Transverse colon (tissue), 4 donors: ENCODE measurements at regions not wholly inside any gene's neighbourhood (a gene's known extent, or its start where the extent isn't known, plus 50 kb on each side); places are given as distances from the start of the nearest gene placed in this dataset.

Experiments
- DNase-seq: peaks from one replicate; pipeline ENCODE4 v3.0.0-alpha.2; 2019
- H3K27ac ChIP-seq, 4 donors: fragments of 200-600 bp; sonication (generic); 2 replicates each; pipeline ENCODE4 v1.5.1; 2016 to 2018; ENCODE audit warnings: inconsistent platforms in 4 of 4
- H3K27me3 ChIP-seq: fragments of 200-600 bp; sonication (generic); 2 replicates; pipeline ENCODE4 v1.5.1; 2017; ENCODE audit warnings: inconsistent platforms
- H3K36me3 ChIP-seq, 4 donors: fragments of 200-600 bp; sonication (generic); 2 replicates each; pipeline ENCODE4 v1.5.1; 2017 to 2019; ENCODE audit warnings: inconsistent platforms in 4 of 4
- H3K4me1 ChIP-seq, 4 donors: fragments of 200-600 bp; sonication (generic); 2 replicates each; pipeline ENCODE4 v1.5.1; 2017 to 2020; ENCODE audit warnings: inconsistent platforms in 4 of 4
- H3K4me3 ChIP-seq, 4 donors: fragments of 200-600 bp; sonication (generic); 1 replicate in 1 of 4; 2 replicates in 3 of 4; pipeline versions ENCODE4 v1.5.1 to v1.6.1; 2017 to 2019; ENCODE audit warnings: inconsistent platforms in 4 of 4
- H3K9me3 ChIP-seq, 2 donors: fragments of 200-600 bp; sonication (generic); 2 replicates each; pipeline ENCODE4 v1.5.1; 2017 to 2019; ENCODE audit warnings: inconsistent platforms in 2 of 2
- EP300 ChIP-seq: sonication (generic); formaldehyde crosslinking; IDR thresholded peaks from one replicate; pipeline ENCODE4 v1.6.1; 2017; ENCODE audit warnings: antibody characterized with exemption, low read depth
- POLR2A ChIP-seq: fragments of 450-650 bp; IDR thresholded peaks from one replicate; pipeline ENCODE4 v1.6.1; 2016; ENCODE audit warnings: antibody characterized with exemption, mild to moderate bottlenecking, moderate library complexity
- POLR2AphosphoS5 ChIP-seq, 3 donors: sonication (generic); formaldehyde crosslinking; IDR thresholded peaks; one replicate each; pipeline ENCODE4 v1.6.1; 2016; ENCODE audit warnings: antibody characterized with exemption in 3 of 3
- WGBS, 2 donors: methylation state at CpG; one replicate each; pipeline ENCODE4 v1.1.5; 2018; ENCODE audit warnings: low coverage in 1 of 2; 5-methylcytosine and 5-hydroxymethylcytosine counted together
- in situ Hi-C, 4 donors: fragments of 200-750 bp; cut with MboI; loops; one replicate each; pipeline versions ENCODE4 v1.15.0 to v1.15.1; 2017; ENCODE audit warnings: low sequenced_read_pairs in 3 of 4, low pct_ligation_motif_present in 1 of 4, low pct_unique_long_range_greater_than_20kb in 1 of 4
- intact Hi-C: fragments of 100-400 bp; cut with DNase I; formaldehyde crosslinking; loops from one replicate; pipeline ENCODE4 v1.15.1; 2023; ENCODE audit warnings: low total_unique reads
- TF ChIP-seq, protein P1 (sequence below), 5 experiments: fragments of 200-600 bp in 3 of 5; fragments of 450-650 bp in 2 of 5; sonication (generic) in 3 of 5; IDR thresholded peaks; 1 replicate in 2 of 5; 2 replicates in 3 of 5; pipeline ENCODE4 v1.5.1; 2016 to 2017; ENCODE audit warnings: antibody characterized with exemption in 5 of 5, inconsistent platforms in 3 of 5, mild to moderate bottlenecking in 2 of 5, moderate library complexity in 1 of 5

DNA sequence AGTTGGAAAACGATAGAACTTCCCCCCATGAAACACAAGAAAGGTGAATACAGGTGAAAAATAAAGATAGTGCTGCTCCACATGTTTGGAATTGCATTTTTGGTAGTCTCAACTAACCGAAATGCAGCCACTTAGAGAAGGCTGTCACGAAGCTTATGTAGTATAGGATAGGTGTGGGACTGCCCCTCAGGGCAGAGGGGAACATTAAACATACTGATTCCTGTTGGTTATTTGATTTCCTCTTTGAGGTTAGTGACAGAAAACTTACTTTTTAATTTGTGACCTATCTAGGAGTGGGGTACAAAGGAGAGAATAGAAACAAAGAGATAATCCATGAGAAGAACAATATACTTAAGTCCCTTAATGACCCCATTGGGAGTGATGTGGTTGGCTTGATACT is 85.8 kb upstream of the SATB1 start:
- Histone ChIP-seq H3K27ac (no peak overlapping the region), H3K4me3 (no peak overlapping the region), H3K4me1 (no peaks in the 10 kb centered on the region), H3K9me3 (no peaks in the 10 kb centered on the region), H3K36me3 (no peaks in the 10 kb centered on the region), H3K27me3 (no peaks in the 10 kb centered on the region)
- in situ Hi-C loops (no loop called here), intact Hi-C loops (no loop called here)
- DNase-seq = no peak
- TF ChIP-seq POLR2A (no peak), POLR2AphosphoS5 (IDR thresholded peaks at IDR 0.05) (no peak), EP300 (no peak)
- TF ChIP-seq, protein P1, sequence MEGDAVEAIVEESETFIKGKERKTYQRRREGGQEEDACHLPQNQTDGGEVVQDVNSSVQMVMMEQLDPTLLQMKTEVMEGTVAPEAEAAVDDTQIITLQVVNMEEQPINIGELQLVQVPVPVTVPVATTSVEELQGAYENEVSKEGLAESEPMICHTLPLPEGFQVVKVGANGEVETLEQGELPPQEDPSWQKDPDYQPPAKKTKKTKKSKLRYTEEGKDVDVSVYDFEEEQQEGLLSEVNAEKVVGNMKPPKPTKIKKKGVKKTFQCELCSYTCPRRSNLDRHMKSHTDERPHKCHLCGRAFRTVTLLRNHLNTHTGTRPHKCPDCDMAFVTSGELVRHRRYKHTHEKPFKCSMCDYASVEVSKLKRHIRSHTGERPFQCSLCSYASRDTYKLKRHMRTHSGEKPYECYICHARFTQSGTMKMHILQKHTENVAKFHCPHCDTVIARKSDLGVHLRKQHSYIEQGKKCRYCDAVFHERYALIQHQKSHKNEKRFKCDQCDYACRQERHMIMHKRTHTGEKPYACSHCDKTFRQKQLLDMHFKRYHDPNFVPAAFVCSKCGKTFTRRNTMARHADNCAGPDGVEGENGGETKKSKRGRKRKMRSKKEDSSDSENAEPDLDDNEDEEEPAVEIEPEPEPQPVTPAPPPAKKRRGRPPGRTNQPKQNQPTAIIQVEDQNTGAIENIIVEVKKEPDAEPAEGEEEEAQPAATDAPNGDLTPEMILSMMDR (IDR thresholded peaks at IDR 0.05) = no peak
- 79 to 90% methylated on average over 3 of the region's 3 CpGs for WGBS, 2 donors

DNA sequence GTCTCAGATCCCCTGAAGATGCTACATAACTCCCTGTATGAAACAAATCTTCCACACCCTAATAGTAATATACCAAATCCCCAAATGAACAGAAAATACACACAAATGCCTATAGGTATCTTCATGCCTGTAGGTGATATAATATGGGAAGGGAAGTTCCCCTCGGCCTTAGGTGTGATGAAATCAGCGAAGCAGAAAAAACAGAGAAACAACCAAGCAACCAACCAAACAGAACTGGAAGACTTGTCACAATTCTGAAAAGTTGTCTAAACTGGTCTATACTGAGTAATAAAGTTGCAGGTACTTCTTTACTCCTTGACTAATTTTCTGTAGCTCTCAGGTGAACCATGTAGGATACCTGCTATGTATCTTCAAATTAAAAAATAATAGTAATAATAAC is 82.2 kb upstream of the SATB1 start:
- WGBS, 2 donors = 77 to 90% methylated on average over 2 of the region's 2 CpGs
- Histone ChIP-seq H3K27ac (no peak overlapping the region), H3K4me1 (no peaks in the 10 kb centered on the region), H3K9me3 (no peaks in the 10 kb centered on the region), H3K36me3 (no peaks in the 10 kb centered on the region), H3K27me3 (no peaks in the 10 kb centered on the region), H3K4me3 (no peak overlapping the region)
- in situ Hi-C loops = no loop called here
- TF ChIP-seq, protein P1 (IDR thresholded peaks at IDR 0.05) = no peak
- no peak for TF ChIP-seq POLR2A
- TF ChIP-seq EP300 = no peak
- TF ChIP-seq POLR2AphosphoS5 (IDR thresholded peaks at IDR 0.05) = no peak
- intact Hi-C loops = no loop called here
- no peak for DNase-seq

DNA sequence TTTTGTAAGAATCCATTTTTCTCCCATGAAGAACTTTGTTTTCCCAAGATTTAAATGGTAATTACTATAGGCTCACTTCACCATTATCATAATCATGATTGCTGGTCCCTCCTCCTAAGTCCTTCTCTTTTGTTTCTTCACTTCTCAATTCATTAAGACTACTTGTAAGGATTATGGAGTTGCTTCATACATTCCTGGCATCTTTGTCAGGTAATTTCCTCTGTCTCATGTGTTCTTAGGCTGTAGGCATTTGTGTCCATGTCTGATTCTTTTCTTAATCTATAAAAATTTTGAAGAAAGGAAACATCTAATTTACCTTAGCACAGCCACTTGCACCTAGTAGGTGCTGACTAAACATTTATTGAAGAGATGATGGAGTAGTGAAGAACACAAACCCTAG is 79.9 kb upstream of the SATB1 start:
- TF ChIP-seq, protein P1 (IDR thresholded peaks at IDR 0.05) = no peak
- TF ChIP-seq POLR2AphosphoS5 (IDR thresholded peaks at IDR 0.05) = no peak
- no peak for TF ChIP-seq EP300
- TF ChIP-seq POLR2A = no peak
- no peak overlapping the region for H3K4me3 ChIP-seq
- no peaks in the 10 kb centered on the region for H3K9me3 ChIP-seq
- in situ Hi-C loops (no loop called here), intact Hi-C loops (no loop called here)
- no peaks in the 10 kb centered on the region for H3K27me3 ChIP-seq
- no peaks in the 10 kb centered on the region for H3K4me1 ChIP-seq
- no peaks in the 10 kb centered on the region for H3K36me3 ChIP-seq
- no peak overlapping the region for H3K27ac ChIP-seq
- no peak for DNase-seq

DNA sequence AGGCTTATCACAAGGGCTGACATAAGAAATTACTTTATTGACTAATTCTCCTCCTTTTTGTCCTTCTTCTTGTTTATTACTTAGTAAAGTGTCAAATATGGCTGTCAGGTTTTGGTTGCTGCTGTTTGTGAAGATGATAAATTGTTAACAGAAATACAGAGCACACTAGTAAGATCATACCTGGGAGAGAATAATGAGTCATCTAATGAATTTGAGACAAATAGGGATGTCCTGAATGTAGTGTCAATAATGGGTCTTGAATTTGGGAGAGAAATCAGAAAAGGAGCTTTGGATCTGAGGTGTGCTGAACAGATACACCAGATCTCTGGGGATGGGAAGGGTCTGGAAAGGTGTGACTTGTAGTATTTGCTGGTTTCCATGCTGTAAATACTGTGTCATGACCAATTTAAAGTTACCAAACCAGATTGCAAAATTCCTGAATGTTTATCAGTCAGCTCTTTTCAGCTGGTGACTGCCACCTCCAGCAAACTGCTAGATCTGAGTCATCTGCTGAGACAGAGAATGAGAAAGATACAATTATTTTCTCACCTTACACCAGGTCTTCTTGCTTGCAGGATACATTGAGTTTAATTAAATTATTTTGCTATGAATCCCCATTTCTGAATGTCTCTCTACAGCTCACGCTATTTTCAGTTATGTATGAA is 76.7 kb upstream of the SATB1 start:
- WGBS, 2 donors = 85 to 97% methylated on average over 1 of the region's 1 CpG
- Histone ChIP-seq H3K27me3 (no peaks in the 10 kb centered on the region), H3K27ac (no peak overlapping the region), H3K4me3 (no peak overlapping the region), H3K36me3 (no peaks in the 10 kb centered on the region), H3K4me1 (no peaks in the 10 kb centered on the region), H3K9me3 (no peaks in the 10 kb centered on the region)
- intact Hi-C loops = no loop called here
- DNase-seq = no peak
- TF ChIP-seq EP300 = no peak
- no peak for TF ChIP-seq POLR2A
- TF ChIP-seq, protein P1 (IDR thresholded peaks at IDR 0.05) = no peak
- no peak for TF ChIP-seq POLR2AphosphoS5 (IDR thresholded peaks at IDR 0.05)
- in situ Hi-C loops = no loop called here
